Right atrium auricular region (tissue), 2 donors: ENCODE measurements at regions not wholly inside any gene's neighbourhood (a gene's known extent, or its start where the extent isn't known, plus 50 kb on each side); places are given as distances from the start of the nearest gene placed in this dataset.

Experiments used
- DNase-seq: peaks from one replicate; pipeline ENCODE4 v3.0.0-alpha.2; 2019; ENCODE audit warnings: low spot score
- H3K27ac ChIP-seq, 2 donors: fragments of 200-600 bp; sonication (generic); 1 replicate in 1 of 2; 2 replicates in 1 of 2; pipeline ENCODE4 v1.5.1; 2016 to 2019
- H3K27me3 ChIP-seq, 2 donors: fragments of 200-600 bp; sonication (generic); one replicate each; pipeline versions ENCODE4 v1.5.1 to v1.6.0; 2017 to 2019
- H3K36me3 ChIP-seq: fragments of 200-600 bp; sonication (generic); one replicate; pipeline ENCODE4 v1.5.1; 2016
- H3K4me1 ChIP-seq, 2 donors: fragments of 200-600 bp; sonication (generic); one replicate each; pipeline versions ENCODE4 v1.5.1 to v1.6.0; 2017 to 2019
- H3K4me3 ChIP-seq, 2 donors: fragments of 200-600 bp; sonication (generic); 1 replicate in 1 of 2; 2 replicates in 1 of 2; pipeline ENCODE4 v1.5.1; 2017 to 2019; ENCODE audit warnings: mild to moderate bottlenecking in 1 of 2, moderate library complexity in 1 of 2
- H3K9me3 ChIP-seq, 2 donors: fragments of 200-600 bp; sonication (generic); one replicate each; pipeline ENCODE4 v1.5.1; 2019
- TF ChIP-seq, protein P1 (sequence below), 2 donors: fragments of 200-600 bp; sonication (generic); IDR thresholded peaks; one replicate each; pipeline ENCODE4 v1.5.1; 2019; ENCODE audit warnings: antibody characterized with exemption in 2 of 2

DNA sequence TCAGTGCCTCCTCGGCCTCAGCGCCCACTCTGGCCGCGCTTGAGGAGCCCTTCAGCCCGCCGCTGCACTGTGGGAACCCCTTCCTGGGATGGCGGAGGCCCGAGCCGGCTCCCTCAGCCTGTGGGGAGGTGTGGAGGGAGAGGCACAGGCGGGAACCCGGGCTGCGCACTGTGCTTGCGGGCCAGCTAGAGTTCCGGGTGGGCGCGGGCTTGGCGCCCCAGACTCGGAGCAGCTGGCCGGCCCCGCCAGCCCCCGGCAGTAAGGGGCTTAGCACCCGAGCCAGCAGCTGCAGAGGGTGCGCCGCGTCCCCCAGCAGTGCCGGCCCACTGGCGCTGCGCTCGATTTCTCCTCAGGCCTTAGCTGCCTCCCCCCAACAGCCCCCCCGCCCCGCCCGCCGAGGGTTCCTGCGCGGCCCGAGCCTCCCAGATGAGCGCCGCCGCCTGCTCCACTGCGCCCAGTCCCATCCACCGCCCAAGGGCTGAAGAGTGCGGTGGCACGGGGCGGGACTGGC lies 1137.0 kb downstream of the PCDH18 start:
- no peak for DNase-seq
- Histone ChIP-seq H3K9me3 (no peaks in the 10 kb centered on the region), H3K27ac (no peak overlapping the region), H3K36me3 (no peaks in the 10 kb centered on the region), H3K4me1 (no peaks in the 10 kb centered on the region), H3K27me3 (no peaks in the 10 kb centered on the region), H3K4me3 (no peak overlapping the region)
- TF ChIP-seq, protein P1, sequence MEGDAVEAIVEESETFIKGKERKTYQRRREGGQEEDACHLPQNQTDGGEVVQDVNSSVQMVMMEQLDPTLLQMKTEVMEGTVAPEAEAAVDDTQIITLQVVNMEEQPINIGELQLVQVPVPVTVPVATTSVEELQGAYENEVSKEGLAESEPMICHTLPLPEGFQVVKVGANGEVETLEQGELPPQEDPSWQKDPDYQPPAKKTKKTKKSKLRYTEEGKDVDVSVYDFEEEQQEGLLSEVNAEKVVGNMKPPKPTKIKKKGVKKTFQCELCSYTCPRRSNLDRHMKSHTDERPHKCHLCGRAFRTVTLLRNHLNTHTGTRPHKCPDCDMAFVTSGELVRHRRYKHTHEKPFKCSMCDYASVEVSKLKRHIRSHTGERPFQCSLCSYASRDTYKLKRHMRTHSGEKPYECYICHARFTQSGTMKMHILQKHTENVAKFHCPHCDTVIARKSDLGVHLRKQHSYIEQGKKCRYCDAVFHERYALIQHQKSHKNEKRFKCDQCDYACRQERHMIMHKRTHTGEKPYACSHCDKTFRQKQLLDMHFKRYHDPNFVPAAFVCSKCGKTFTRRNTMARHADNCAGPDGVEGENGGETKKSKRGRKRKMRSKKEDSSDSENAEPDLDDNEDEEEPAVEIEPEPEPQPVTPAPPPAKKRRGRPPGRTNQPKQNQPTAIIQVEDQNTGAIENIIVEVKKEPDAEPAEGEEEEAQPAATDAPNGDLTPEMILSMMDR (IDR thresholded peaks at IDR 0.05) = no peak

DNA sequence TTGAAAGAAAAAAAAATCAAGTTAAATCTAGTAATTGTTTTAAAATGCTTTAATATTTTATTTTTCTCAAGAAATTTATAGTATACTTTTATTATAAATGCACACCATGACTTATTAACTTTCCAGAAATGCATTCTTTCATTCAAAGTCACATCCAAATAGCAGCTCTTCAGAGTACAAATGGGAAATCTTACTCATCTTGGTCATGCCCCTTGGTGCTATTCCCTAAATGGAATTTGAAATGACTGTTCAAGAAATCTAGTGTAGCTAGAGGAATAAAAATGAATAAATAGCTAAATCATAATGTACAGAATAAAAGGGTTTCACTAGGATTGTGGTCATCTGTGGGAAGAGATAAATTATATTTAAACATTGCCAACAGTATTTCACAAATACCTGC lies 1139.7 kb downstream of the PCDH18 start:
- no peak for DNase-seq
- Histone ChIP-seq H3K27ac (no peak overlapping the region), H3K27me3 (no peaks in the 10 kb centered on the region), H3K9me3 (no peaks in the 10 kb centered on the region), H3K4me3 (no peak overlapping the region), H3K36me3 (no peaks in the 10 kb centered on the region), H3K4me1 (no peaks in the 10 kb centered on the region)
- TF ChIP-seq, protein P1 (IDR thresholded peaks at IDR 0.05) = no peak

- Histone ChIP-seq H3K4me3 (no peak overlapping the region), H3K4me1 (no peaks in the 10 kb centered on the region), H3K27ac (no peak overlapping the region), H3K27me3 (no peaks in the 10 kb centered on the region), H3K36me3 (no peaks in the 10 kb centered on the region), H3K9me3 (no peaks in the 10 kb centered on the region)
- no peak for DNase-seq
- TF ChIP-seq, protein P1 (IDR thresholded peaks at IDR 0.05) = no peak
These were observed 1141.5 kb downstream of the PCDH18 start for GRCh38 chr4:136390824-136391223.

DNA sequence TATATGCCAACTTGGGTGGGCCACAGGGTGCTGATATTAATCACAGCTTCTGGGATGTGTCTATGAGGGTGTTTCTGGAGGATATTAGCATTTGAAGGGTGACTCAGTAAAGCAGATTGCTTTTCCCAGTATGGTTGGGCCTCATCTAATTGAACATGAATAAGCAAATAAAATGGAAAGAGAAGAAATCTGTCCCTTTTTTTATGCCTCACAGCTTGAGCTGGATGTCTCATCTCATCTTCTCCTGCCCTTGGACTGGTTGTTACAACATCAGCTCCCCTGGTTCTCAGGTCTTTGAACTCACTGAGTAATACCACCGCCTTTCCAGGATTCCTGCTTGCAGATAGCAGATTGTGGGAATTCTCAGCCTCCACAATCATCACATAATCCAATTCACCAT lies 1149.2 kb downstream of the PCDH18 start:
- H3K27ac ChIP-seq = no peak overlapping the region
- no peaks in the 10 kb centered on the region for H3K9me3 ChIP-seq
- no peaks in the 10 kb centered on the region for H3K36me3 ChIP-seq
- H3K4me3 ChIP-seq = no peak overlapping the region
- no peak for DNase-seq
- H3K27me3 ChIP-seq = no peaks in the 10 kb centered on the region
- TF ChIP-seq, protein P1 (IDR thresholded peaks at IDR 0.05) = no peak
- no peaks in the 10 kb centered on the region for H3K4me1 ChIP-seq

GRCh38 chr4:136371231-136371630 lies 1161.1 kb downstream of the PCDH18 start:
- Histone ChIP-seq H3K36me3 (no peaks in the 10 kb centered on the region), H3K9me3 (no peaks in the 10 kb centered on the region), H3K4me1 (no peaks in the 10 kb centered on the region), H3K27ac (no peak overlapping the region), H3K27me3 (no peaks in the 10 kb centered on the region), H3K4me3 (no peak overlapping the region)
- TF ChIP-seq, protein P1 (IDR thresholded peaks at IDR 0.05) = no peak
- no peak for DNase-seq

DNA sequence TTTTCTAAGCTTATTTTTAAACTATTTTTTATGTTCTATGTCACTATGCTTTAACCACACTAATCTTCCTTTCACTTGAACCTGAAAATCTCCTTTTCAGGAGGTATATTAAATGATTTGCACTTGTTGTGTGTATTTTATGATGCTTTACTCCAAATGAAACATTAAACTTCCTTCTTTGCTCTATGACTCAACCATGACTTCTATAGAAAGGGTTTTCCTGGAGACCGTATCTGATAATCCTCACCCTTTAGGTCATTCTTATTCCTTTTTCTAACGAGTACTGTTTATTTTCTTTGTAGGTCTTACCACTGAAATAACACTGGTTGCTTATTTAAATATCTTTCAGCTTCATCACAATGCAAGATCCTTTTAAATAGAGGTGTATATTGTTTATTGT lies 1163.2 kb downstream of the PCDH18 start:
- Histone ChIP-seq H3K9me3 (no peaks in the 10 kb centered on the region), H3K4me3 (no peak overlapping the region), H3K36me3 (no peaks in the 10 kb centered on the region), H3K27ac (no peak overlapping the region), H3K27me3 (no peaks in the 10 kb centered on the region), H3K4me1 (no peaks in the 10 kb centered on the region)
- TF ChIP-seq, protein P1 (IDR thresholded peaks at IDR 0.05) = no peak
- DNase-seq = no peak
